C4-2B (cell line): ENCODE measurements at regions not wholly inside any gene's neighbourhood (a gene's known extent, or its start where the extent isn't known, plus 50 kb on each side); places are given as distances from the start of the nearest gene placed in this dataset.

ENCODE experiments used
- CTCF ChIP-seq: fragments of 450-650 bp; conservative IDR thresholded peaks from 2 replicates; pipeline ENCODE4 v1.5.1; 2017; ENCODE audit warnings: mild to moderate bottlenecking
- ZFX ChIP-seq: fragments of 450-650 bp; IDR thresholded peaks from 2 replicates; pipeline ENCODE4 v1.6.1; 2017

GRCh38 chr9:116060631-116061030 is 93.0 kb upstream of the PAPPA start:
- TF ChIP-seq CTCF = no peak
- no peak for TF ChIP-seq ZFX
